Type B pancreatic cell (in vitro differentiated cells): ENCODE measurements at regions not wholly inside any gene's neighbourhood (a gene's known extent, or its start where the extent isn't known, plus 50 kb on each side); places are given as distances from the start of the nearest gene placed in this dataset.

Experiments
- DNase-seq: peaks from one replicate; pipeline ENCODE4 v3.0.0; 2021; ENCODE audit warnings: mixed read lengths; ENCODE audit not compliant: unreplicated experiment; ENCODE audit errors: extremely low spot score
- H3K27ac Mint-ChIP-seq: 2 replicates; pipeline ENCODE4 v1.8.0; 2021; ENCODE audit warnings: mild to moderate bottlenecking, mixed read lengths
- H3K27me3 Mint-ChIP-seq: 2 replicates; pipeline ENCODE4 v1.8.0; 2021; ENCODE audit warnings: mixed read lengths
- H3K36me3 Mint-ChIP-seq: 2 replicates; pipeline ENCODE4 v1.8.0; 2021; ENCODE audit warnings: mixed read lengths
- H3K4me1 Mint-ChIP-seq: one replicate; pipeline ENCODE4 v1.8.0; 2021; ENCODE audit warnings: mixed read lengths; ENCODE audit not compliant: unreplicated experiment
- H3K4me3 Mint-ChIP-seq: 2 replicates; pipeline ENCODE4 v1.8.0; 2021; ENCODE audit warnings: mild to moderate bottlenecking, mixed read lengths
- H3K9me3 Mint-ChIP-seq: 2 replicates; pipeline ENCODE4 v1.8.0; 2021; ENCODE audit warnings: mixed read lengths
- CTCF ChIP-seq: fragments of 200-600 bp; sonication (generic); conservative IDR thresholded peaks from 2 replicates; pipeline ENCODE4 v1.5.0; 2021; ENCODE audit warnings: antibody characterized with exemption, mild to moderate bottlenecking

DNA sequence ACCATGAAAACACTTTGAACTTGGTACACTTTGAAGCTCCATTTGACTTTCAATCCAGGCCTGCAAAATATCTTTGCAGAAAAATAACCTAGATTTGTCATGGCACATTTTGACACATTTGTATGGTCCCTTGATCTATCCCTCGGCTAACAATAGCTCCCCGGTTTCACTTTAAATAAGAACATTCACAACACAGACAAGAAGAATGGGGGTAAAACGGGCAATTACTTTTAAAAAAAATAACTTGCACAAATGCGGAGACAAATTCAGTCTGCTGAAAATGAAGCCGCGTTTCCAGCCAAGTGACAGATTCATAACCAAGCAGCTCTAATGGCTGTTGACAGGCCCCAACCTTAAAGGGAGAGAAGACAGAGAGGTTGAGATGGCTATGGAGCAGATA, 218.2 kb downstream of the NPHP4 start:
- no peak for DNase-seq
- Mint-ChIP-seq H3K27ac (no peak overlapping the region), H3K27me3 (peaks cover 13% of the 10 kb centered on the region), H3K4me3 (no peak overlapping the region), H3K36me3 (no peaks in the 10 kb centered on the region), H3K9me3 (no peaks in the 10 kb centered on the region), H3K4me1 (peaks cover 10% of the 10 kb centered on the region)
- no peak for TF ChIP-seq CTCF

DNA sequence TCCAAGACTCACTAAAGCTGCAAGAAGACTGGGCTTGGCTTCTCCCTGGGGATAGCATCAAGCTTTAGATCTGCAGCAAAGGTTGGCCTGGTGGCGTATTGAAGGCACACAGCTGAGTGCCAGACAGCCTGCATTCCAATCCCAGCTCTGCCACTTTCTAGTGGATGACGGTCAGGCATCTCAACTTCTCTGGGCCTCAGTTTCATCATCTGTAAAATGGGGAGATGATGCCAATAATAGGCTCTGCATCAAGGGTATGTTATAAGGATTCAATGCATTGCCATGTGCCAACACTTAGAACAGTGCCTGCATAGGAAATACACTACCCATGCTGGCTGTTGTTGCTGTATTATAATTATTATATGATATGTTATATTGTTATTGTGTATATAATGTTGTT, 220.4 kb downstream of the NPHP4 start:
- Mint-ChIP-seq H3K27me3 (peaks cover 31% of the 10 kb centered on the region), H3K36me3 (no peaks in the 10 kb centered on the region), H3K4me3 (no peak overlapping the region), H3K9me3 (no peaks in the 10 kb centered on the region), H3K27ac (no peak overlapping the region), H3K4me1 (peaks cover 19% of the 10 kb centered on the region)
- no peak for DNase-seq
- no peak for TF ChIP-seq CTCF

- no peak for DNase-seq
- Mint-ChIP-seq H3K4me3 (peak overlapping the region; percentile 15), H3K4me1 (peaks cover 19% of the 10 kb centered on the region), H3K9me3 (no peaks in the 10 kb centered on the region), H3K27ac (no peak overlapping the region), H3K27me3 (peaks cover 31% of the 10 kb centered on the region), H3K36me3 (no peaks in the 10 kb centered on the region)
- no peak for TF ChIP-seq CTCF
Measured at GRCh38 chr1:5770981-5771765, 221.1 kb downstream of the NPHP4 start.

GRCh38 chr1:5769760-5770159, 222.5 kb downstream of the NPHP4 start:
- Mint-ChIP-seq H3K4me3 (no peak overlapping the region), H3K27me3 (peaks cover 35% of the 10 kb centered on the region), H3K4me1 (peaks cover 29% of the 10 kb centered on the region), H3K27ac (no peak overlapping the region), H3K36me3 (no peaks in the 10 kb centered on the region), H3K9me3 (no peaks in the 10 kb centered on the region)
- no peak for DNase-seq
- TF ChIP-seq CTCF, result no peak

GRCh38 chr1:5769146-5769545, 223.1 kb downstream of the NPHP4 start:
- Mint-ChIP-seq H3K36me3 (no peaks in the 10 kb centered on the region), H3K9me3 (no peaks in the 10 kb centered on the region), H3K4me1 (peaks cover 35% of the 10 kb centered on the region), H3K27me3 (peaks cover 37% of the 10 kb centered on the region), H3K4me3 (no peak overlapping the region), H3K27ac (no peak overlapping the region)
- no peak for TF ChIP-seq CTCF
- DNase-seq, result no peak
